Hepatocyte (in vitro differentiated cells): ENCODE measurements at regions not wholly inside any gene's neighbourhood (a gene's known extent, or its start where the extent isn't known, plus 50 kb on each side); places are given as distances from the start of the nearest gene placed in this dataset.

Experiments
- DNase-seq: peaks from one replicate; pipeline ENCODE4 v3.0.0-alpha.2; 2016; ENCODE audit warnings: low spot score
- H2AFZ ChIP-seq: fragments of 200-600 bp; sonication (generic); 2 replicates; pipeline ENCODE4 v1.6.0; 2016; ENCODE audit warnings: antibody characterized with exemption, mild to moderate bottlenecking
- H3K27ac ChIP-seq: fragments of 200-600 bp; sonication (generic); 2 replicates; pipeline ENCODE4 v1.5.1; 2016; ENCODE audit warnings: mild to moderate bottlenecking
- H3K27me3 ChIP-seq: fragments of 200-600 bp; sonication (generic); 2 replicates; pipeline ENCODE4 v1.6.1; 2016
- H3K36me3 ChIP-seq: fragments of 200-600 bp; sonication (generic); replicated peaks from 2 replicates; pipeline ENCODE4 v1.5.1; 2016; ENCODE audit warnings: low read depth; ENCODE audit not compliant: insufficient read depth
- H3K4me1 ChIP-seq: fragments of 200-600 bp; sonication (generic); 2 replicates; pipeline ENCODE4 v1.5.1; 2016; ENCODE audit warnings: mild to moderate bottlenecking, moderate library complexity; ENCODE audit not compliant: insufficient read depth
- H3K4me2 ChIP-seq: fragments of 200-600 bp; sonication (generic); 2 replicates; pipeline ENCODE4 v1.6.0; 2016
- H3K4me3 ChIP-seq: fragments of 200-600 bp; sonication (generic); 2 replicates; pipeline ENCODE4 v1.5.1; 2016; ENCODE audit warnings: mild to moderate bottlenecking
- H3K79me2 ChIP-seq: fragments of 200-600 bp; sonication (generic); 2 replicates; pipeline ENCODE4 v1.6.0; 2017; ENCODE audit warnings: mild to moderate bottlenecking
- H3K9me2 ChIP-seq: fragments of 200-600 bp; sonication (generic); replicated peaks from 2 replicates; pipeline ENCODE4 v1.6.0; 2017; ENCODE audit warnings: mild to moderate bottlenecking; ENCODE audit not compliant: insufficient read depth
- H3K9me3 ChIP-seq: fragments of 200-600 bp; sonication (generic); 2 replicates; pipeline ENCODE4 v1.5.1; 2016; ENCODE audit warnings: low read depth, mild to moderate bottlenecking
- H4K20me1 ChIP-seq: fragments of 200-600 bp; sonication (generic); 2 replicates; pipeline ENCODE4 v1.6.0; 2016; ENCODE audit warnings: mild to moderate bottlenecking; ENCODE audit not compliant: insufficient read depth, poor library complexity, severe bottlenecking
- CTCF ChIP-seq: fragments of 200-600 bp; sonication (generic); IDR thresholded peaks from 2 replicates; pipeline ENCODE4 v1.5.1; 2016; ENCODE audit warnings: antibody characterized with exemption, mild to moderate bottlenecking; ENCODE audit not compliant: poor library complexity
- EZH2 ChIP-seq: fragments of 200-600 bp; sonication (generic); IDR thresholded peaks from 2 replicates; pipeline ENCODE4 v1.6.1; 2016; ENCODE audit warnings: antibody characterized with exemption, mild to moderate bottlenecking, borderline replicate concordance
- EZH2phosphoT487 ChIP-seq: fragments of 200-600 bp; sonication (generic); IDR thresholded peaks from one replicate; pipeline ENCODE4 v1.6.1; 2018; ENCODE audit warnings: antibody characterized with exemption, mild to moderate bottlenecking, low read depth, moderate library complexity; ENCODE audit not compliant: unreplicated experiment, severe bottlenecking
- WGBS: methylation state at CpG from one replicate; pipeline ENCODE4 v1.1.6; 2016; ENCODE audit warnings: low lambda C conversion rate; ENCODE audit errors: missing lambda C conversion rate; 5-methylcytosine and 5-hydroxymethylcytosine counted together

GRCh38 chr1:243927381-243927780 lies 77.3 kb upstream of the AKT3 start:
- Histone ChIP-seq H3K9me3 (no peaks in the 10 kb centered on the region), H3K79me2 (no peaks in the 10 kb centered on the region), H3K27me3 (peaks cover 9% of the 10 kb centered on the region), H3K27ac (no peak overlapping the region), H3K4me3 (no peak overlapping the region), H3K4me2 (no peak overlapping the region), H3K9me2 (no peaks in the 10 kb centered on the region), H3K36me3 (no peaks in the 10 kb centered on the region), H3K4me1 (peaks cover 3% of the 10 kb centered on the region), H4K20me1 (no peaks in the 10 kb centered on the region), H2AFZ (no peak overlapping the region)
- DNase-seq, result no peak
- 79% methylated on average over 2 of the region's 2 CpGs for WGBS
- TF ChIP-seq CTCF (no peak), EZH2phosphoT487 (no peak), EZH2 (no peak)

DNA sequence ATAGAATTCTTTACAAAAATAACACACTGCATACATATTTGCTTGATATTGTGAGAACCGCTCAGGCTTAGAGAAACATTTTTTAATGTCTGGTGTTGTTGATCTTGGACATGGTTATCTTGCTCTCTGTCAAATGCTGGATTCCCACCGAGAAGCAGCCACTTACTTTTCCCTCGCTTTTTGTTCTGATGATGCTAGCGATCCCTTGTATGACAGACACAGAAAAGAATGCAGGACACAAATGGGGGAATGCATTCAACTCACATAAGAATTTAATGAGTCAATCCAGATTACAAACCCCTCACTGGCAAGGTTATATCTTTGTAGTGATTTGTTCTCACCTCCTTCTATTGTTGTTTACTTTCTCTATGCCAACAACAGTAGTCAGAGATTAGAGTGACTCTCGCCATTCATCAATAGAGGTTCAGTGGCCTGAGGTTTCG lies 76.8 kb upstream of the AKT3 start:
- no peak for TF ChIP-seq CTCF
- TF ChIP-seq EZH2, result no peak
- TF ChIP-seq EZH2phosphoT487, result no peak
- Histone ChIP-seq H3K27me3 (peaks cover 10% of the 10 kb centered on the region), H4K20me1 (no peaks in the 10 kb centered on the region), H2AFZ (no peak overlapping the region), H3K4me2 (no peak overlapping the region), H3K9me2 (no peaks in the 10 kb centered on the region), H3K9me3 (no peaks in the 10 kb centered on the region), H3K27ac (no peak overlapping the region), H3K36me3 (no peaks in the 10 kb centered on the region), H3K4me1 (peaks cover 3% of the 10 kb centered on the region), H3K4me3 (no peak overlapping the region), H3K79me2 (no peaks in the 10 kb centered on the region)
- DNase-seq, result no peak
- WGBS, result 46% methylated on average over 6 of the region's 6 CpGs

GRCh38 chr1:243926299-243926698 lies 76.3 kb upstream of the AKT3 start:
- no peaks in the 10 kb centered on the region for H3K79me2 ChIP-seq
- no peak overlapping the region for H2AFZ ChIP-seq
- H3K9me3 ChIP-seq, result no peaks in the 10 kb centered on the region
- H3K4me1 ChIP-seq, result peaks cover 3% of the 10 kb centered on the region
- no peak for TF ChIP-seq CTCF
- no peak for TF ChIP-seq EZH2phosphoT487
- no peak for TF ChIP-seq EZH2
- H3K36me3 ChIP-seq, result no peaks in the 10 kb centered on the region
- H4K20me1 ChIP-seq, result no peaks in the 10 kb centered on the region
- peaks cover 12% of the 10 kb centered on the region for H3K27me3 ChIP-seq
- no peak for DNase-seq
- H3K27ac ChIP-seq, result no peak overlapping the region
- H3K9me2 ChIP-seq, result no peaks in the 10 kb centered on the region
- H3K4me2 ChIP-seq, result no peak overlapping the region
- H3K4me3 ChIP-seq, result no peak overlapping the region
- WGBS, result 81% methylated on average over 8 of the region's 8 CpGs
